Activated T-cell treated with anti-CD3 and anti-CD28 coated beads, Interleukin-2, amount 50 U/mL, for 4 hours (primary cell): ENCODE measurements at regions not wholly inside any gene's neighbourhood (a gene's known extent, or its start where the extent isn't known, plus 50 kb on each side); places are given as distances from the start of the nearest gene placed in this dataset.

ENCODE experiments used
- ATAC-seq, 2 donors: fragments of 200-7000 bp; cut with Tn5 transposase; one replicate each; pipeline ENCODE4 v1.10.0; 2021
- DNase-seq: peaks from one replicate; pipeline ENCODE4 v3.0.0-alpha.2; 2020
- H3K27me3 Mint-ChIP-seq: one replicate; pipeline ENCODE4 v1.8.0; 2021; ENCODE audit warnings: low read depth, mixed read lengths
- H3K36me3 Mint-ChIP-seq: one replicate; pipeline ENCODE4 v1.8.0; 2022; ENCODE audit warnings: mixed read lengths; ENCODE audit not compliant: insufficient read depth
- H3K4me1 Mint-ChIP-seq: one replicate; pipeline ENCODE4 v1.8.0; 2021; ENCODE audit warnings: low read depth, mixed read lengths
- H3K4me3 Mint-ChIP-seq: one replicate; pipeline ENCODE4 v1.8.0; 2021; ENCODE audit warnings: mild to moderate bottlenecking, moderate library complexity, mixed read lengths
- H3K9me3 Mint-ChIP-seq: one replicate; pipeline ENCODE4 v1.8.0; 2021; ENCODE audit warnings: mixed read lengths

- peaks cover under 1% of the 10 kb centered on the region for H3K4me1 Mint-ChIP-seq
- no peaks in the 10 kb centered on the region for H3K36me3 Mint-ChIP-seq
- no peaks in the 10 kb centered on the region for H3K27me3 Mint-ChIP-seq
- no peak for ATAC-seq
- no peaks in the 10 kb centered on the region for H3K9me3 Mint-ChIP-seq
- no peak overlapping the region for H3K4me3 Mint-ChIP-seq
- no peak for DNase-seq
Observed at GRCh38 chr6:141248021-141248799, 884.5 kb upstream of the GJE1 start.

- ATAC-seq (no peak), DNase-seq (no peak)
- H3K4me1 Mint-ChIP-seq = no peaks in the 10 kb centered on the region
- no peak overlapping the region for H3K4me3 Mint-ChIP-seq
- no peaks in the 10 kb centered on the region for H3K9me3 Mint-ChIP-seq
- H3K27me3 Mint-ChIP-seq = no peaks in the 10 kb centered on the region
- no peaks in the 10 kb centered on the region for H3K36me3 Mint-ChIP-seq
Observed at GRCh38 chr6:141244366-141244765, 888.4 kb upstream of the GJE1 start.

GRCh38 chr6:141242957-141243356 lies 889.8 kb upstream of the GJE1 start:
- no peak for ATAC-seq
- H3K27me3 Mint-ChIP-seq = no peaks in the 10 kb centered on the region
- H3K9me3 Mint-ChIP-seq = no peaks in the 10 kb centered on the region
- no peaks in the 10 kb centered on the region for H3K4me1 Mint-ChIP-seq
- H3K4me3 Mint-ChIP-seq = no peak overlapping the region
- no peak for DNase-seq
- no peaks in the 10 kb centered on the region for H3K36me3 Mint-ChIP-seq

GRCh38 chr6:141229296-141229695 lies 903.4 kb upstream of the GJE1 start:
- H3K4me1 Mint-ChIP-seq = no peaks in the 10 kb centered on the region
- H3K36me3 Mint-ChIP-seq = no peaks in the 10 kb centered on the region
- no peak overlapping the region for H3K4me3 Mint-ChIP-seq
- peaks cover 6% of the 10 kb centered on the region for H3K9me3 Mint-ChIP-seq
- no peak for ATAC-seq
- no peaks in the 10 kb centered on the region for H3K27me3 Mint-ChIP-seq
- DNase-seq = no peak

GRCh38 chr6:141218583-141218982 lies 914.1 kb upstream of the GJE1 start:
- H3K4me3 Mint-ChIP-seq = no peak overlapping the region
- ATAC-seq (no peak), DNase-seq (no peak)
- H3K4me1 Mint-ChIP-seq = peaks cover 4% of the 10 kb centered on the region
- peaks cover 1% of the 10 kb centered on the region for H3K36me3 Mint-ChIP-seq
- H3K9me3 Mint-ChIP-seq = peaks cover 8% of the 10 kb centered on the region
- H3K27me3 Mint-ChIP-seq = peaks cover 2% of the 10 kb centered on the region

- ATAC-seq = no peak
- Mint-ChIP-seq H3K4me1 (peaks cover 4% of the 10 kb centered on the region), H3K36me3 (peaks cover 1% of the 10 kb centered on the region), H3K27me3 (peaks cover 2% of the 10 kb centered on the region), H3K4me3 (no peak overlapping the region), H3K9me3 (peaks cover 8% of the 10 kb centered on the region)
- DNase-seq = no peak
Observed at GRCh38 chr6:141216726-141217125, 916.0 kb upstream of the GJE1 start.

- peaks cover 5% of the 10 kb centered on the region for H3K27me3 Mint-ChIP-seq
- H3K4me3 Mint-ChIP-seq = no peak overlapping the region
- no peak for DNase-seq
- H3K9me3 Mint-ChIP-seq = no peaks in the 10 kb centered on the region
- no peak for ATAC-seq
- H3K4me1 Mint-ChIP-seq = no peaks in the 10 kb centered on the region
- H3K36me3 Mint-ChIP-seq = no peaks in the 10 kb centered on the region
Observed at GRCh38 chr6:141212296-141212695, 920.4 kb upstream of the GJE1 start.

- DNase-seq (no peak), ATAC-seq (no peak)
- H3K4me3 Mint-ChIP-seq = no peak overlapping the region
- no peaks in the 10 kb centered on the region for H3K4me1 Mint-ChIP-seq
- peaks cover 2% of the 10 kb centered on the region for H3K9me3 Mint-ChIP-seq
- peaks cover 6% of the 10 kb centered on the region for H3K27me3 Mint-ChIP-seq
- H3K36me3 Mint-ChIP-seq = no peaks in the 10 kb centered on the region
Observed at GRCh38 chr6:141211845-141212244, 920.9 kb upstream of the GJE1 start.

- DNase-seq (no peak), ATAC-seq (no peak)
- Mint-ChIP-seq H3K9me3 (peaks cover 5% of the 10 kb centered on the region), H3K27me3 (peaks cover 8% of the 10 kb centered on the region), H3K4me3 (no peak overlapping the region), H3K4me1 (no peaks in the 10 kb centered on the region), H3K36me3 (no peaks in the 10 kb centered on the region)
Observed at GRCh38 chr6:141210901-141211300, 921.8 kb upstream of the GJE1 start.

GRCh38 chr6:141209890-141210289 lies 922.8 kb upstream of the GJE1 start:
- no peaks in the 10 kb centered on the region for H3K4me1 Mint-ChIP-seq
- H3K27me3 Mint-ChIP-seq = peaks cover 8% of the 10 kb centered on the region
- H3K36me3 Mint-ChIP-seq = no peaks in the 10 kb centered on the region
- no peak for ATAC-seq
- peaks cover 5% of the 10 kb centered on the region for H3K9me3 Mint-ChIP-seq
- DNase-seq = no peak
- H3K4me3 Mint-ChIP-seq = no peak overlapping the region

- H3K27me3 Mint-ChIP-seq = peaks cover 6% of the 10 kb centered on the region
- H3K9me3 Mint-ChIP-seq = peaks cover 5% of the 10 kb centered on the region
- no peaks in the 10 kb centered on the region for H3K4me1 Mint-ChIP-seq
- no peaks in the 10 kb centered on the region for H3K36me3 Mint-ChIP-seq
- ATAC-seq (no peak), DNase-seq (no peak)
- H3K4me3 Mint-ChIP-seq = no peak overlapping the region
Observed at GRCh38 chr6:141208101-141208500, 924.6 kb upstream of the GJE1 start.

- no peak for DNase-seq
- peaks cover 5% of the 10 kb centered on the region for H3K9me3 Mint-ChIP-seq
- peaks cover 3% of the 10 kb centered on the region for H3K27me3 Mint-ChIP-seq
- H3K4me1 Mint-ChIP-seq = no peaks in the 10 kb centered on the region
- no peaks in the 10 kb centered on the region for H3K36me3 Mint-ChIP-seq
- no peak overlapping the region for H3K4me3 Mint-ChIP-seq
- ATAC-seq = no peak
Observed at GRCh38 chr6:141203902-141204575, 928.7 kb upstream of the GJE1 start.

GRCh38 chr6:141202626-141203025 lies 930.1 kb upstream of the GJE1 start:
- peaks cover 5% of the 10 kb centered on the region for H3K9me3 Mint-ChIP-seq
- no peaks in the 10 kb centered on the region for H3K4me1 Mint-ChIP-seq
- H3K27me3 Mint-ChIP-seq = peaks cover 3% of the 10 kb centered on the region
- ATAC-seq (no peak), DNase-seq (no peak)
- H3K36me3 Mint-ChIP-seq = no peaks in the 10 kb centered on the region
- no peak overlapping the region for H3K4me3 Mint-ChIP-seq

GRCh38 chr6:141199074-141199473 lies 933.7 kb upstream of the GJE1 start:
- no peak for ATAC-seq
- Mint-ChIP-seq H3K36me3 (no peaks in the 10 kb centered on the region), H3K27me3 (no peaks in the 10 kb centered on the region), H3K4me1 (no peaks in the 10 kb centered on the region), H3K4me3 (no peak overlapping the region), H3K9me3 (no peaks in the 10 kb centered on the region)
- DNase-seq = no peak

GRCh38 chr6:141195251-141195832 lies 937.4 kb upstream of the GJE1 start:
- Mint-ChIP-seq H3K4me1 (no peaks in the 10 kb centered on the region), H3K36me3 (no peaks in the 10 kb centered on the region), H3K9me3 (peaks cover 11% of the 10 kb centered on the region), H3K27me3 (no peaks in the 10 kb centered on the region), H3K4me3 (no peak overlapping the region)
- ATAC-seq (no peak), DNase-seq (no peak)
